Hepatocyte (in vitro differentiated cells): ENCODE measurements at regions not wholly inside any gene's neighbourhood (a gene's known extent, or its start where the extent isn't known, plus 50 kb on each side); places are given as distances from the start of the nearest gene placed in this dataset.
"Not testable (repeated sequence)": the region's sequence is repeated elsewhere in the genome, so short reads cannot be mapped to it uniquely, and the experiment has no call there.

ENCODE experiments used
- DNase-seq: peaks from one replicate; pipeline ENCODE4 v3.0.0-alpha.2; 2016; ENCODE audit warnings: low spot score
- H2AFZ ChIP-seq: fragments of 200-600 bp; sonication (generic); 2 replicates; pipeline ENCODE4 v1.6.0; 2016; ENCODE audit warnings: antibody characterized with exemption, mild to moderate bottlenecking
- H3K27ac ChIP-seq: fragments of 200-600 bp; sonication (generic); 2 replicates; pipeline ENCODE4 v1.5.1; 2016; ENCODE audit warnings: mild to moderate bottlenecking
- H3K27me3 ChIP-seq: fragments of 200-600 bp; sonication (generic); 2 replicates; pipeline ENCODE4 v1.6.1; 2016
- H3K36me3 ChIP-seq: fragments of 200-600 bp; sonication (generic); replicated peaks from 2 replicates; pipeline ENCODE4 v1.5.1; 2016; ENCODE audit warnings: low read depth; ENCODE audit not compliant: insufficient read depth
- H3K4me1 ChIP-seq: fragments of 200-600 bp; sonication (generic); 2 replicates; pipeline ENCODE4 v1.5.1; 2016; ENCODE audit warnings: mild to moderate bottlenecking, moderate library complexity; ENCODE audit not compliant: insufficient read depth
- H3K4me2 ChIP-seq: fragments of 200-600 bp; sonication (generic); 2 replicates; pipeline ENCODE4 v1.6.0; 2016
- H3K4me3 ChIP-seq: fragments of 200-600 bp; sonication (generic); 2 replicates; pipeline ENCODE4 v1.5.1; 2016; ENCODE audit warnings: mild to moderate bottlenecking
- H3K79me2 ChIP-seq: fragments of 200-600 bp; sonication (generic); 2 replicates; pipeline ENCODE4 v1.6.0; 2017; ENCODE audit warnings: mild to moderate bottlenecking
- H3K9me2 ChIP-seq: fragments of 200-600 bp; sonication (generic); replicated peaks from 2 replicates; pipeline ENCODE4 v1.6.0; 2017; ENCODE audit warnings: mild to moderate bottlenecking; ENCODE audit not compliant: insufficient read depth
- H3K9me3 ChIP-seq: fragments of 200-600 bp; sonication (generic); 2 replicates; pipeline ENCODE4 v1.5.1; 2016; ENCODE audit warnings: low read depth, mild to moderate bottlenecking
- H4K20me1 ChIP-seq: fragments of 200-600 bp; sonication (generic); 2 replicates; pipeline ENCODE4 v1.6.0; 2016; ENCODE audit warnings: mild to moderate bottlenecking; ENCODE audit not compliant: insufficient read depth, poor library complexity, severe bottlenecking
- CTCF ChIP-seq: fragments of 200-600 bp; sonication (generic); IDR thresholded peaks from 2 replicates; pipeline ENCODE4 v1.5.1; 2016; ENCODE audit warnings: antibody characterized with exemption, mild to moderate bottlenecking; ENCODE audit not compliant: poor library complexity
- EZH2 ChIP-seq: fragments of 200-600 bp; sonication (generic); IDR thresholded peaks from 2 replicates; pipeline ENCODE4 v1.6.1; 2016; ENCODE audit warnings: antibody characterized with exemption, mild to moderate bottlenecking, borderline replicate concordance
- EZH2phosphoT487 ChIP-seq: fragments of 200-600 bp; sonication (generic); IDR thresholded peaks from one replicate; pipeline ENCODE4 v1.6.1; 2018; ENCODE audit warnings: antibody characterized with exemption, mild to moderate bottlenecking, low read depth, moderate library complexity; ENCODE audit not compliant: unreplicated experiment, severe bottlenecking
- WGBS: methylation state at CpG from one replicate; pipeline ENCODE4 v1.1.6; 2016; ENCODE audit warnings: low lambda C conversion rate; ENCODE audit errors: missing lambda C conversion rate; 5-methylcytosine and 5-hydroxymethylcytosine counted together

DNA sequence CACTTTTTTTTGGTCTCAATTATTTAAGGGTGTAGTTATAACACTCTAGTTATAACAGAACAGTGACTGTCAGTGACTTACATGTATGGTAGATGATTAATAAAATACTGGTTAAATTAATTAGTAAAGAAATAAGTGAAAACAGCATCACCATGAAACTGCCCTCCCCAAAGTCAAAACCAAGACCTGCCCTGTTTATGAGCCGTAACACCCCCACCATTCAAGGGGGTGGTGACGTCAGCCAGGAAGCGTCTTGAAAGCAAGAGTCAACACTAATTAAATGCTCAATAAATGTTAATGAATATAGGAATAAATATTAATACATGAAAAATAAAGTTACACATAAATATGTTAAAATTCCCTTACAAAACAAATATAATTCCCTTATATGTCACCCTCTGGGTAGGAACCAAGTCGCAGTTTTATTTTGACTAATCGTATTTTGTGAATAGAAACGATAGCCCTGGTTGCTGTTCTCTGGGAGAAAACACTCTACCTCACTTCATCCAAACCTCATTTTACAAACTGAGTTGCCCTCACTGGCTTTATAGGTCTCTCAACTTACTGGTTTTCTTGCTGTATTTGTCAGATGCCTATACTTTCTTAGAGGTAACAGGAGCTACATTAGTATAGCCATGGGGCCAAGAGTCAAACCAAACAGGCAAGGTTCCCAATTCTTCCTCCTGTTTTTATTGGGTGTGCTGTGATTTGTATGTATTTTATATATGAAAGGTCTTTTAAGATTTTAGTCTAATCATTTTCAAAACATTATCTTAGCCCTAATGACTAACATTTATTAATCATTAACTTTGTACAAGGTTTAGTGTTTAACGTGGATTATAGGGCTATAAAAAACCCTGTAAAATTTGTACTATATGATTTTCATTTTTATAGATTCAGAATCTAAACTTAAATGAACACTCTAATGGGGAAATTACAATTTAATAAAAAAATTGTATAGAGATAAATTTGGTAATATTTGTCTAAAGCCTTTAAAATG is 227.9 kb upstream of the IRAK1BP1 start:
- Histone ChIP-seq H3K4me2 (peak overlapping the region; percentile 6), H2AFZ (no peak overlapping the region), H3K27me3 (no peaks in the 10 kb centered on the region), H4K20me1 (no peaks in the 10 kb centered on the region), H3K79me2 (no peaks in the 10 kb centered on the region), H3K9me2 (no peaks in the 10 kb centered on the region), H3K9me3 (no peaks in the 10 kb centered on the region), H3K4me1 (peaks cover 3% of the 10 kb centered on the region), H3K4me3 (no peak overlapping the region), H3K27ac (no peak overlapping the region), H3K36me3 (no peaks in the 10 kb centered on the region)
- no peak for DNase-seq
- TF ChIP-seq EZH2phosphoT487 (no peak), CTCF (no peak), EZH2 (no peak)
- 66% methylated on average over 7 of the region's 7 CpGs for WGBS

DNA sequence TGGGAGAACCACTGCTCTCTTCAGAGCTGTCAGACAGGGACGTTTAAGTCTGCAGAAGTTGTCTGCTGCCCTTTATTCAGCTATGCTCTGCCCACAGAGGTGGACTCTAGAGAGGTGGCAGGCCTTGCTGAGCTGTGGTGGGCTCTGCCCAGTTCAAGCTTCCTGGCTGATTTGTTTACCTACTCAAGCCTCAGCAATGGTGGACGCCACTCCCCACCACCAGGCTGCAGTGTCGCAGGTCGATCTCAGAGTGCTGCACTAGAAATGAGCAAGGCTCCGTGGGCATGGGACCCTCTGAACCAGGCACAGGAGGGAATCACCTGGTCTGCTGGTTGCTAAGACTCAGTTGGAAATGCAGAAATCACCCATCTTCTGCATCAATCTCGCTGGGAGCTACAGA is 223.4 kb upstream of the IRAK1BP1 start:
- H3K27ac ChIP-seq, H2AFZ ChIP-seq, H3K36me3 ChIP-seq, H3K4me2 ChIP-seq, DNase-seq, H3K4me3 ChIP-seq, H4K20me1 ChIP-seq, H3K9me2 ChIP-seq, H3K4me1 ChIP-seq, H3K27me3 ChIP-seq, H3K9me3 ChIP-seq, H3K79me2 ChIP-seq: not testable (repeated sequence)
- WGBS: 94% methylated on average over 6 of the region's 6 CpGs

DNA sequence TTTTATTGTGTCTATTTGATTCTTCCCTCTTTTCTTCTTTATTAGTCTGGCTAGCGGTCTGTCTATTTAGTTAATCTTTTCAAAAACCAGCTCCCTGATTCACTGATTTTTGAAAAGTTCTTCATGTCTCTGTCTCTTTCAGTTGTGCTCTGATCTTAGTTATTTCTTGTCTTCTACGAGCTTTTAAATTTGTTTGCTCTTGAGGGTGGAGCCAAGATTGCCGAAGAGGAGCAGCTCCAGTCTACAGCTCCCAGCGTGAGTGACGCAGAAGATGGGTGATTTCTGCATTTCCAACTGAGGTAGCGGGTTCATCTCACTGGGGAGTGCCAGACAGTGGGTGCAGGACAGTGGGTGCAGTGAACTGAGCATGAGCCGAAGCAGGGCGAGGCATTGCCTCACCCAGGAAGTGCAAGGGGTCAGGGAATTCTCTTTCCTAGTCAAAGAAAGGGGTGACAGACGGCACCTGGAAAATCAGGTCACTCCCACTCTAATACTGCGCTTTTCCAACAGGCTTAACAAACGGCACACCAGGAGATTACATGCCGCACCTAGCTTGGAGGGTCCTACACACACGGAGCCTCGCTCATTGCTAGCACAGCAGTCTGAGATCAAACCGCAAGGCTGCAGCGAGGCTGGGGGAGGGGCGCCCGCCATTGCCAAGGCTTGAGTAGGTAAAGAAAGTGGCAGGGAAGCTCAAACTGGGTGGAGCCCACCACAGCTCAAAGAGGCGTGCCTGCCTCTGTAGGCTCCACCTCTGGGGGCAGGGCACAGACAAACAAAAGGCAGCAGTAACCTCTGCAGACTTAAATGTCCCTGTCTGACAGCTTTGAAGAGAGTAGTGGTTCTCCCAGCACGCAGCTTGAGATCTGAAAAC is 220.6 kb upstream of the IRAK1BP1 start:
- H3K27me3 ChIP-seq, H3K27ac ChIP-seq, H3K9me2 ChIP-seq, H3K4me3 ChIP-seq, H3K79me2 ChIP-seq, H4K20me1 ChIP-seq, H3K4me1 ChIP-seq, H3K4me2 ChIP-seq, H3K9me3 ChIP-seq, H2AFZ ChIP-seq, H3K36me3 ChIP-seq, DNase-seq: not testable (repeated sequence)
- 58% methylated on average over 20 of the region's 20 CpGs for WGBS

DNA sequence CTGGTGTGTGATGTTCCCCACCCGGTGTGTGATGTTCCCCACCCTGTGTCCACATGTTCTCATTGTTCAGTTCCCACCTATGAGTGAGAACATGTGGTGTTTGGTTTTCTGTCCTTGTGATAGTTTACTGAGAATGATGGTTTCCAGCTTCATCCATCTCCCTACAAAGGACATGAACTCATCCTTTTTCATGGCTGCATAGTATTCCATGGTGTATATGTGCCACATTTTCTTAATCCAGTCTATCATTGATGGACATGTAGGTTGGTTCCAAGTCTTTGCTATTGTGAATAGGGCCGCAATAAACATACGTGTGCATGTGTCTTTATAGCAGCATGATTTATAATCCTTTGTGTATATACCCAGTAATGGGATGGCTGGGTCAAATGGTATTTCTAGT is 201.5 kb upstream of the IRAK1BP1 start:
- not testable (repeated sequence) for DNase-seq, H3K9me3 ChIP-seq, H3K4me3 ChIP-seq, H3K36me3 ChIP-seq, H3K79me2 ChIP-seq, H3K27ac ChIP-seq, H4K20me1 ChIP-seq, H2AFZ ChIP-seq, H3K4me1 ChIP-seq, H3K4me2 ChIP-seq, H3K27me3 ChIP-seq, H3K9me2 ChIP-seq
- 95% methylated on average over 3 of the region's 3 CpGs for WGBS

- DNase-seq: no peak
- H3K27ac ChIP-seq: no peak overlapping the region
- H3K36me3 ChIP-seq: no peaks in the 10 kb centered on the region
- no peaks in the 10 kb centered on the region for H3K4me1 ChIP-seq
- H3K9me2 ChIP-seq: no peaks in the 10 kb centered on the region
- H3K9me3 ChIP-seq: no peaks in the 10 kb centered on the region
- no peaks in the 10 kb centered on the region for H3K79me2 ChIP-seq
- H3K4me2 ChIP-seq: no peak overlapping the region
- H3K27me3 ChIP-seq: no peaks in the 10 kb centered on the region
- TF ChIP-seq CTCF (no peak), EZH2phosphoT487 (no peak), EZH2 (no peak)
- H4K20me1 ChIP-seq: no peaks in the 10 kb centered on the region
- WGBS: 94% methylated on average over 1 of the region's 1 CpG
- no peak overlapping the region for H3K4me3 ChIP-seq
- H2AFZ ChIP-seq: no peak overlapping the region
These were observed 200.6 kb upstream of the IRAK1BP1 start for GRCh38 chr6:78666764-78667163.
